Type B pancreatic cell (in vitro differentiated cells): ENCODE measurements at regions not wholly inside any gene's neighbourhood (a gene's known extent, or its start where the extent isn't known, plus 50 kb on each side); places are given as distances from the start of the nearest gene placed in this dataset.

Source experiments
- DNase-seq: peaks from one replicate; pipeline ENCODE4 v3.0.0; 2021; ENCODE audit warnings: mixed read lengths; ENCODE audit not compliant: unreplicated experiment; ENCODE audit errors: extremely low spot score
- H3K27ac Mint-ChIP-seq: 2 replicates; pipeline ENCODE4 v1.8.0; 2021; ENCODE audit warnings: mild to moderate bottlenecking, mixed read lengths
- H3K27me3 Mint-ChIP-seq: 2 replicates; pipeline ENCODE4 v1.8.0; 2021; ENCODE audit warnings: mixed read lengths
- H3K36me3 Mint-ChIP-seq: 2 replicates; pipeline ENCODE4 v1.8.0; 2021; ENCODE audit warnings: mixed read lengths
- H3K4me1 Mint-ChIP-seq: one replicate; pipeline ENCODE4 v1.8.0; 2021; ENCODE audit warnings: mixed read lengths; ENCODE audit not compliant: unreplicated experiment
- H3K4me3 Mint-ChIP-seq: 2 replicates; pipeline ENCODE4 v1.8.0; 2021; ENCODE audit warnings: mild to moderate bottlenecking, mixed read lengths
- H3K9me3 Mint-ChIP-seq: 2 replicates; pipeline ENCODE4 v1.8.0; 2021; ENCODE audit warnings: mixed read lengths
- CTCF ChIP-seq: fragments of 200-600 bp; sonication (generic); conservative IDR thresholded peaks from 2 replicates; pipeline ENCODE4 v1.5.0; 2021; ENCODE audit warnings: antibody characterized with exemption, mild to moderate bottlenecking

GRCh38 chr2:215626063-215626462 is 190.2 kb upstream of the FN1 start:
- Mint-ChIP-seq H3K9me3 (peaks cover 6% of the 10 kb centered on the region), H3K4me3 (no peak overlapping the region), H3K27me3 (no peaks in the 10 kb centered on the region), H3K36me3 (peaks cover 3% of the 10 kb centered on the region), H3K27ac (no peak overlapping the region), H3K4me1 (peaks cover 20% of the 10 kb centered on the region)
- no peak for TF ChIP-seq CTCF
- DNase-seq, result no peak

GRCh38 chr2:215625207-215625606 is 189.3 kb upstream of the FN1 start:
- H3K27ac Mint-ChIP-seq, result no peak overlapping the region
- no peak overlapping the region for H3K4me3 Mint-ChIP-seq
- DNase-seq, result no peak
- no peaks in the 10 kb centered on the region for H3K36me3 Mint-ChIP-seq
- H3K9me3 Mint-ChIP-seq, result peaks cover 7% of the 10 kb centered on the region
- no peak for TF ChIP-seq CTCF
- no peaks in the 10 kb centered on the region for H3K27me3 Mint-ChIP-seq
- peaks cover 28% of the 10 kb centered on the region for H3K4me1 Mint-ChIP-seq

- no peak for DNase-seq
- no peak for TF ChIP-seq CTCF
- Mint-ChIP-seq H3K4me1 (peaks cover 36% of the 10 kb centered on the region), H3K27ac (no peak overlapping the region), H3K4me3 (no peak overlapping the region), H3K27me3 (no peaks in the 10 kb centered on the region), H3K36me3 (no peaks in the 10 kb centered on the region), H3K9me3 (peaks cover 6% of the 10 kb centered on the region)
Measured at GRCh38 chr2:215624423-215624829, 188.6 kb upstream of the FN1 start.

- no peak for TF ChIP-seq CTCF
- Mint-ChIP-seq H3K4me1 (peaks cover 51% of the 10 kb centered on the region), H3K4me3 (no peak overlapping the region), H3K27ac (no peak overlapping the region), H3K27me3 (no peaks in the 10 kb centered on the region), H3K9me3 (peaks cover 6% of the 10 kb centered on the region), H3K36me3 (no peaks in the 10 kb centered on the region)
- no peak for DNase-seq
Measured at GRCh38 chr2:215622837-215623236, 187.0 kb upstream of the FN1 start.

GRCh38 chr2:215621381-215621780 is 185.5 kb upstream of the FN1 start:
- peaks cover 6% of the 10 kb centered on the region for H3K9me3 Mint-ChIP-seq
- no peak overlapping the region for H3K4me3 Mint-ChIP-seq
- H3K27ac Mint-ChIP-seq, result no peak overlapping the region
- H3K4me1 Mint-ChIP-seq, result peaks cover 41% of the 10 kb centered on the region
- no peak for DNase-seq
- H3K27me3 Mint-ChIP-seq, result no peaks in the 10 kb centered on the region
- TF ChIP-seq CTCF, result no peak
- H3K36me3 Mint-ChIP-seq, result no peaks in the 10 kb centered on the region

GRCh38 chr2:215620528-215620927 is 184.7 kb upstream of the FN1 start:
- no peak for DNase-seq
- no peak for TF ChIP-seq CTCF
- Mint-ChIP-seq H3K4me1 (peaks cover 46% of the 10 kb centered on the region), H3K27ac (no peak overlapping the region), H3K9me3 (peaks cover 6% of the 10 kb centered on the region), H3K4me3 (peak overlapping the region; percentile 82), H3K27me3 (no peaks in the 10 kb centered on the region), H3K36me3 (no peaks in the 10 kb centered on the region)
